Activated CD8-positive, alpha-beta memory T cell treated with anti-CD3 and anti-CD28 coated beads, Interleukin-2, amount 50 U/mL, for 1 hour (primary cell): ENCODE measurements at regions not wholly inside any gene's neighbourhood (a gene's known extent, or its start where the extent isn't known, plus 50 kb on each side); places are given as distances from the start of the nearest gene placed in this dataset.

Experiments used
- DNase-seq: peaks from one replicate; pipeline ENCODE4 v3.0.0-alpha.2; 2020; ENCODE audit errors: extremely low read depth

DNA sequence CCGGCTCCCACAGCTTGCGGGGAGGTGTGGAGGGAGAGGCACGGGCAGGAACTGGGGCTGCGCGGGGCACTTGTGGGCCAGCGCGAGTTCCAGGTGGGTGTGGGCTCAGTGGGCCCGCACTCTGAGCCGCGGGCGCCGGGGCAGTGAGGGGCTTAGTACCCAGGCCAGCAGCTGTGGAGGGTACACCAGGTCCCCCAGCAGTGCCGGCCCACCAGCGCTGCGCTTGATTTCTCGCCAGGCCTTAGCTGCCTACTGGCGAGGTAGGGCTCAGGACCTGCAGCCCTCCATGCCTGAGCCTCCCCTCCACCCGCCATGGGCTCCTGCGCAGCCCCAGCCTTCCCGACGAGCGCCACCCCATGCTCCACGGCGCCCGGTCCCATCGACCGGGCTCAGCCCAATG lies 337.9 kb upstream of the ACVR2A start:
- no peak for DNase-seq

DNA sequence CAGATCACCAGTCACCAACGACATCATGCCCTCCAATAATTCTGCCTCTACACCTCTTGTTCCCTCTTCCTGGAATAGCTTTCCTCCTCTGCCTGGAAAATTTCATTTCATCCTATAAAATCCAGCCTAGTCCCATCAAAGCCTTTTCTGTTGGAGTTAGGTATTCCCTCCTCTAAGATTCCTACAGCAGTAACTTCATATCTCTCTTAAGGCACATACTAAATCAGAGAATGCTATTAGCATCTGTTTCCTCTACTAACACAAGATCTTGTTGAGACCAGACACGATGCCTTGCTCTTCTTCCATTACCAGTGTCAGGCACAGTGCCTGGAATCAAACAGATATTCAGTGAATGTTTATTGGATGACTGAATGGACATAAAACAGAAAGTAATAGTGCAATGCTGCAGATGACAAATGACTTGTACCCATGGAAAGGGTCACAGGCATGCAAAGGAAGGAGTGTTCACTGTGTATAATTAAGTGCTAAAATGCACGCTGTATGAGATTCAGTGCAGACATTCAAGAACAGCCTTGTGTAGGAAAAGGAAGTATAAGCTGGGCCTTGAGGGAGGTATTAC lies 342.0 kb upstream of the ACVR2A start:
- DNase-seq, result no peak

DNA sequence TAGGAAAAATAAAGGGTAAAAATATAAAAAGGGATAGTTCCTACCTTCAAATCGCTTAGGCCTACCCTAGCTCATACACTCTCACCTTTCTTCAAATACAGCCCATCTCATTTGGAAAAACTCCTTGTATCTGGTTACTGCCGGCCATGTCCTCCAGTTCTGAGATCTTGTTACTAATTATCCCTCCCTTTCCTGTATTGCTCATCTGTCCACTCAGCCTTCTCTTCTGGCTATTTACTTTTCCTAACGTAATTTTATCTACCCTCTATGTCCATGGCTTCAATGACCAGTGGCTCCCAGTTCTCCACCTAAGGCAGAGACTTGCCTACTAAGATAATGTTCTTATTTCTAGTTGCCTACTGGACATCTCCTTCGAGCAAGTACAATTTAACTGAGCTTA lies 342.9 kb upstream of the ACVR2A start:
- DNase-seq, result no peak

DNA sequence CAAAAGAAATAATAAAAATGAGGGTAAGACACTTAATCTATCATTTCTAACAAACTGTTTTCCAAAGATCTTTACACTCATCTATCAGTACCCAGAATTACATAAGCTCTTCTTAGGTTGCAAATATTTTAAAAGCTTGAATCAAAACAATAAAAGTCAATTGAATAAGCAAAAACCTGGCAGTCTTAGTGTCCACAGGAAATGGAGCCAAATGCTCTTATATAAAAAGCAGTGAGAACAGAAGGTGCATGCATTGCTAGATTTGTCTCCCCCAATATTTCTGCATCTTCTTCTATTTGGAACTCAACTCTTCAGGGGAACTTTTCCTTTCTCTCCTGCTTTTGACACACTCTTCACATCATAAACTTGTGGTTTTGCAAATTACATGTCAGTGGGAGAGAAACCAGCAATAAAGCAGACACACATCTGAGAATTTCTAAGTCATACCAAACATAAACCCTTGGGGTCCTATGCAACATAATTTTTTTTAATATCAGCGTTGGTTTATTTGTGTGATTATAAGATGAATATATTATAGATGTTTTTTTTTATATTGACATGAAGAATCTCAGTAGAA lies 343.9 kb upstream of the ACVR2A start:
- no peak for DNase-seq

DNA sequence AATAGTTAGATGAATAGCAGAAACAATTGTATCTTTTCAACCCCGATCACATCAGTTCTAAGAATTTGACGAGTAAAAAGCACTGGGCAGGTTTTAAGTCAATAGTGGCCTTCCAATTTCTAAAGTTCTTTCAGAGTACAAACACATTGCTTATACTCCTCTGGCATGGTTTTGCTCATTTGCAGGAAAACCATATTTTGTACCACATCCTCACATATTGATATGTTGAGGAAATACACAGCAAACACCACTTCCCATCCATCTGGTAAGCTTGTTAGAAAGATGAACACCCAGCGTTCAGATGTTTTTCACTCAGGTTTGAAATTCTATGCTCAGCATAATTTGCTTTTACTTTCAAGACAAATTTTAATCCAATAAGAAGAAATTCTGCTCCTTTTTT lies 344.6 kb upstream of the ACVR2A start:
- DNase-seq, result no peak

DNA sequence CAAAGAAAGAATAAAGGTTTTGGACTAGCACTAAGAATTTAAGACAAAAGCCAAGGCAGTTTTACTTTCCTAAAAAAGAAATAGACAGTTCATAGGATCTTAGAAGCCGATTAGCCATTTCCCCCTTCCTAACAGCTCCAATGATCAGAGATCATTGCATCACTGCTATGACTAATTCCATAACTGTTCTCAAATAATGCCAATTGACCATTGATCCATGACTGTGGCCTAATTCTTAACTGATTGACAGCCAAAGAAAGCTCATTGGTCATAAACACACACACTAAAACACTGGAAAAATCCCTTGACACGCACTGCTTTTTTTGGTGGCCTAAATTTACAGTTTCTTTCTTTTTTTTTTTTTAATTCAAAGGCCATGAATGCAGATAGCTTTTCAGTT lies 345.0 kb upstream of the ACVR2A start:
- DNase-seq, result no peak

DNA sequence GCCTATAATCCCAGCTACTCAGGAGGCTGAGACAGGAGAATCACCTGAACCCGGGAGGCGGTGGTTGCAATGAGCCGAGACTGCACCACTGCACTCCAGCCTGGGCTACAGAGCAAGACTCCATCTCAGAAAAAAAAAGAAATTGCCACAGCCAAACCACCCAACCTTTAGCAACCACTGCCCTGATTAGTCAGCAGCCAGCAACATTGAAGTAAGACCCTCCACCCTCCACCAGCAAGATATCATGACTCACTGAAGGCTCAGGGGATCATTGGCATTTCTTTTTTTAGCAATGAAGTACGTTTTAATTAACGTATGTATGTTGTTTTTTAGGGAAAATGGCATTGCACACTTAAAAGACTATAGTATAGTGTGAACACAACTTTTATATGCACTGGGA lies 349.1 kb upstream of the ACVR2A start:
- DNase-seq, result no peak

DNA sequence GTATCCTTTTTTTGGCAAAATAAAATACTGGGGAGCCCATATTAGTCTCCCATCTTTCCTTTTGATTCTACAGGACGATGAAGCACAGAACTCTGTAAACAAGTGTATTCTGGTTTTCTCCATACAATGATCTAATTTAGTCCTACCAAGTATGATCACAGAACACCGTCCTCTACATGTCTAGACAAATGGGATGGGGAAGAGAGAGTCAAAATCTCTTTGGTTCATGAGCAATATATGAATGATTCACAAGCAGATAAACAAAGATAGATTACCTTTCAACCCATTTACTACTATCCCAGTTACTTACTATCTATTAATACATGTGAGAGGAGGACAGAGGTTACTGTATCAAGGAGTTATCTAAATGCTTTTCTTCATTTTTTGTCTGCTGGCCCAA lies 352.4 kb upstream of the ACVR2A start:
- no peak for DNase-seq

DNA sequence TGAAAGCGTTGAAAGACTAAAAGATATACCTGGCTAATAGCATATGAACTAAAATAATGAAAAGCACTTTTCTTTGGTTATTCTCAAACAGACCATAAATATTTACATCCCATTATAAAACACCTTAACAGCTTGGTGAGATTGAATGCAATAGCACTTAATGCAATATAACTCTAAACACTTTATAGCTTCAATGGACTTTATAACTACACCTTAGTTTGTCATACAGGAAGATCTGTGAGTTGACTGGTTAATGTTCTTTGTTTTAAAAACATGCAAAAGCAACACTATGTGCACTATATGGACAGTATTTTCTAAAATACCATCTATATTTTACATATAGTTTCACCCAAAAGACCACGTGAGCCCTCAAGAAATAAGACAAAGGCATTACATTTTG lies 353.3 kb upstream of the ACVR2A start:
- no peak for DNase-seq

DNA sequence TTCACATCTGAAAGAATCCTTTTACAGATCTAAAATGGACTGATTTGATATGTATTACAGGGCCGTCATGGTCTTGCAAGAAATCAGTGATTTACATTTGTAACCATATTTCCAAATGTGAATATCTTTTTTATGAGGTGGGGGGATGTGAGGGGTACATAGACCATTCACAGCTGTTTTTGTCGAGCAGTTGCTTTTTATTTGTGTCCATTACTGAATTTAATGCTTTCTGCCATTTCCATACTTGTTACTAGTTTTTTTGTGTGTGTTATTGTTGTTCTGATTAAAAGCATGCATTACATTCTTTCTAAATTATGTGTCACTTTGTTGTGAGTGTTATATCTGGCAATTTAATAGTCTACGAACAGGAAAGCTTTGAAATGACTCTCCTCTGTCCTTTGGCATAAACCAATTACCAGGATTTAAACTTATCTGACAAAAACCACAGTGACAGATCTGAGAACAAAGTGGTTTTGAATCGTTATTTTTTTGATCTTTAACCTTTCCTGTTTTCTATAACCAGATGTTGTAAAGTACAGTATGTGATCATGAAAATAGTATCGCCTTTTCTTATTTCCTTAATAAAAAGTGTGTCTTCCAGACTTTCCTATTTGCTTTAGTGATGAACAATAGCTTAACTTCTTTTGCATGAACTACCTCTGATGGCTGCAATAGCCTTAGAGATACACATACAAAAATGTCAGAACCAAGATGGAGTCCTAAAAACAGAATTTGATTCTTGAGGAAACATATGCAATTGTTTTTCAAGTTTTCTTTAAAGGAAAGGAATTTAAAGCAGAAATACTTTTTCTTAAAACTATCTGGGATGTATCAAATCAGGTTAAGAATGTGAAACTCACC lies 354.2 kb upstream of the ACVR2A start:
- no peak for DNase-seq

DNA sequence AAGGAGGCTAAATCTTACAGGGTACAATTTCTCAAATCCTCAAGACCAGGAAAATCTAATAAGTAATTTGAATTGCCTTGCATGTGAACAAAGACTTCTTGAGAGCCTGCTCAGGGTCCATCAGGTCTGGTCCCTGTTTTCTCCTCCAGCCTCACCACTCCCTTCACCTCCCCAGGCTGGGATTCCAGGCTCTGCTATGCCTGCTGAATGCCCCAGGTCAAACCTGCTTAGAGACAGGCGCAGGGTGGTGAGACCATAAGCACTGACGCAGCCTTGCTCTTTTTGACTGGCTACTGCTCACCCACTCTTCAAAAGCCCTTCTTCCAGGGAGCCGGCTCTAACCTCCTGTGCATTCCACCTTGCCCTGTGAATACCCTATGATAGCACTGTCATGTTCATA lies 356.4 kb upstream of the ACVR2A start:
- no peak for DNase-seq

DNA sequence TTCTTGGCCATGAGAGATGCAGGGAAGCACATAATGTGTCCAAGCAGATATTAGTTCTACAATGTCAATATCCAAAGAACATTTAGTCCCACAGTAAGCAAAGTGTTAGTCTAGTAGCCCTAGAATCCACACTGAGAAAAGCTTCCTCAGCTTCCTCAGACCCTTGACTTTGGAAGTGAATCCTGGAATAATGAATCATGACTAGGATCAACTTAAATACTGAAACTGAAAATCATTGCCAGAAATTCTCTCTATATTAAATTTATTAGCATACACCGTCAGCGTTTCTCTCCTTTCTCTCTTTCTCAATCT lies 356.9 kb upstream of the ACVR2A start:
- DNase-seq, result no peak

DNA sequence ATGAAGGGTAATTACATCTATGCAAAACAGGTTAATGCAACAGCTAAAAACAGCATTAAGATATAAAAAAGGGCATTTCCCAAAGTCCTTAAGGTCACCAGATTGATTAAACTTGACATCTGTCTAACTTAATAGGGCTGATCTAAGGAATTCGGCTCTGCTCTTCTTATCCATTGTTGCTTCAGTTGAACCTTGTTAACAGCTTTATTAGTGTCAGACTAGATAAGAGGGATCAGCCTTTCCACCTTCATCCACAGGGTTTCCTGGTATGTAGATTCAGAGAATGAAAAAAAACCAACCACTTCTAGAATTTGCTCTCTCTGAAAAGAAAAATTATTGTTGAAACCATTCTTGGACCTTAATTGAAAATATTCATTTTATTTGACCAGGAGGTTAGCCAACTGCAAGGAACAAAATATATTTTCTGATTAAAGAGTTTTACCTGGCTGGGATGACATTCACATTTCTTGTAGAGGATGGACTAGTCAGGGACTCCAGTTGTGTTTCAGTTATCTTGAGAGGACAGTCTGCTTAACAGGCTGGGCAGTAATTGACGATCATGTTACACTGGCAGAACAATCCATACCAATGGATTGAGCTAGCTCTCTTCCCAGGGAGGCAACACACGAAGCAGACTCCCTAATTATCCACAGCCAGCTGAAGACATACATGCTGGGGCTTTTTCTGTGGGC lies 357.4 kb upstream of the ACVR2A start:
- DNase-seq, result no peak

DNA sequence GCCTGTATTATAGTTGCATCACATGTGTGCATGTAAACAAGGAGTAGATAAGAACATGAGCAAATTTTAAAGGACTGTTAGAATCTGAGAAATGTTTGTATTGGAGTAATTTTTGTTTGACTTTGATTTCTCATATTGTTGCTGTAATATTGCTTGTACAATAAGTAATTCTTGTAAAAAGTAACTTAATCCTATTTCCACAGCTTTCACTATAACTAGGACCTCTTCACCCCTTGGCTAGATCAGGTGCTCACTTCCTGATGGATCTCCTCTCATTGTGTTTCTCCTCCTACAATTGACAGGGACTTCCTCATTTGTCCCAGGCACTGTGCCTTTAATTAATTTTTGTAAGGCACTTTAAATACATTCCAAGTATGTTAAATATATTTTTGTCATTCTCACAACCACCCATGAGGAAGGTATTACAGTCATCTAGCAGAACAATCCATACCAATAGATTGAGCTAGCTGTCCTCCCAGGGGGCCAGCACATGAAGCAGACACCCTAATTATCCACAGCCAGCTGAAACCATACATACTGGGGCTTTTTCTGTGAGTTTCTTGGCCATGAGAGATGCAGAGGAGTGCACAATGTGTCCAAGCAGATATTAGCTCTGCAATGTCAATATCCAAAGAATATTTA lies 359.5 kb upstream of the ACVR2A start:
- DNase-seq, result no peak

DNA sequence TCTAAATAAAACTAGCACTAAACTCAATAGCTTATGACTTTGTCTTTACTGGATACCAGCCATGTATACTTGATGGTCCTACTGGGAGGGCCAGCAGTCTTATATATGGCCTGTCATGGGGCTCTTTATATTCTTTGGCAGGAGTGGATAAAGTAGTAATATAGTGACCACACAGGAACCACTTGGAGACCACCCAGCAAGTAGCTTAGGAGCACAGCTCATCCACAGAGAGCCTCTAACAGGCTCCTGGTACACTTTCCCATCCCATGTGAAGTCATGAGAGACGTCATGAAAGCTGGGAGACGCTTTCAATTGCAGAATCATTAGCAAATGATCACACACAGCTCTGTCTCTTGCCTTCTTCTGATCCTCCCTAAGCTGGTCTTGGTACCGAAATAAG lies 360.9 kb upstream of the ACVR2A start:
- no peak for DNase-seq

DNA sequence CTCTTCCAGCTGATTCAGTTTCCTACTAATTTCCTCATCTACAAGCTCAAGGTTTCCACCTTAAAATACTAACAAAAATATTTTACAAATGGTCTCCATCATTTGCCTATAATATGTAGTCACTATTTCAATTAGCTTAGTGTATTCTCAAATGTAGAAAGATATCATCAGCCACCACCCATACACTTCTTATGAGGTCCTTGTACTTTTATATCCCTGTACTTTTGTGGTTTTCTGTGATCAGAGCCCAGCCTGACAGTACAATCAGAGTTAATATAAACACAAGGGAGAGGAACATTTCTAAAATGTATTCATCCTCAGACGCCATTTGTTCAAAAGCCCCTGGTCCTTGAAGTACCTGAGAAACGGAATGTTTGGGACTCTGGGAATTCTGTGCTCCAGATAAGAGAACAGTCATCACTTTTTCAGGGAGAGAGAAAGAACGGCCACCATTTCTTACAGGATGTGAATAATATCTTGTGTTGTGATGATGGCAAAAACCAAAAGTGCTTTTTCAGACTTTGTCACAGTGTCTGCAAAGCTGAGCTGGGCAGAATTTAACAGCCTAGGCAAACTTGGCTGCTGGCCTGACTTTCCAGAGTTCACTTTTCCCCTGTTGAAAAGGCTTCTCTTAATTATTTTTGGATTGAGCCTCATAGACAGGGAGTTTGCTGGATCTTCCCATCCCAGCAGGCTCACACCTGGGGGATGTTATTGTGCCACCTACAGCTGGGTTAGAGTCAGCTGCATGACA lies 361.7 kb upstream of the ACVR2A start:
- DNase-seq, result no peak

DNA sequence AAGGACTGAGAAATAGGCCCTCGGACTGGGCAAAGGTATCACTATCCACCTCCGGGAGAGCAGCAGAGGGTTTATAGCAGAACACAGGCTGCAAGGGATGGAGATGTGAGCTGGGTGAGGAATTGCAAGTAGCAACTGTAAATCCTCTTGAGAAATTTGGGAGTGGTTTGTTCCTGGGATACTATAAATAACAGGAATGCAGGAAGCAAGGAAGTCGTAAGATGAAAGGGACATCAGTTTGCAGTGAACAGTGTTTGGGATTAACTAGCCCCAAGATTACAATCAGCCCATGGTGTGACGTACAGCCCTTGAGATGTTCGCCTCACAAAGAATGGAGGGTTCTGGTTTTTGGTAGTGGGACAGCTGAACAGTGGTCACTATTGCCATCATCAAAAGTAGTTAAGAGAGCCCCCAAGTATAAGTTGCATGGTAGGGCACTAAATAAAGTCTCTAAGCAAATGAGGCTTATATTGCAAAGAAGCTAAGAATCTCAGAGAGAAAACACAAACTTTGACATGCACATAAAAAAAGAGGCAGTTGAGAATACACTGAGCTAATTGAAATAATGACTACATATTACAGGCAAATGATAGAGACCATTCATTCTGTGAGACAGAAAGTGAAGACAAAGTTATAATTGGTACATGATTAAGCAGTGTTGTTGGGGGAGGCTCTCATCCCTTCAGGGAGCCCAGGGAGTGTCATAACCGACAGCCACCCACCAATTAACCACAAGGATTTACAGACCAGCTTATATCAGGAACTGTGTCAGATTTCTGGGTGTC lies 362.5 kb upstream of the ACVR2A start:
- no peak for DNase-seq

DNA sequence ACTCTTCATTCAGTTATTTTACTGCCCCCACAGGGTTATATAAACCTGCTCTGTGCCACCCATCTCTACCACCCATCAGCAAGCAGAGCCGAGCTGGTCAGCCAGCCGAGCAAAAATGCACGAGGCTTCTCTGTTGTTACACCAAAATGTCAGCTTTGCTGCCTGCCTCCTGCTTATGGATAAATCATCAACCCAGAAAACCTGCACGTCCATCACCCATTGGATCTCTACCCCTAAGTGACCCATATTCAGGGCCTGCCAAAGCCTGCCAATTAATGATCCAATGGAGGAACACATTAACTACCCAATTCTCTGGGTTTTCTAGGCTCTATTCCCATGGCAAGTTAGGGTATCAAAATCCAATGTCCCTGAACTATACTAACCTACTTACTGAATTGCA lies 365.5 kb upstream of the ACVR2A start:
- DNase-seq, result no peak

DNA sequence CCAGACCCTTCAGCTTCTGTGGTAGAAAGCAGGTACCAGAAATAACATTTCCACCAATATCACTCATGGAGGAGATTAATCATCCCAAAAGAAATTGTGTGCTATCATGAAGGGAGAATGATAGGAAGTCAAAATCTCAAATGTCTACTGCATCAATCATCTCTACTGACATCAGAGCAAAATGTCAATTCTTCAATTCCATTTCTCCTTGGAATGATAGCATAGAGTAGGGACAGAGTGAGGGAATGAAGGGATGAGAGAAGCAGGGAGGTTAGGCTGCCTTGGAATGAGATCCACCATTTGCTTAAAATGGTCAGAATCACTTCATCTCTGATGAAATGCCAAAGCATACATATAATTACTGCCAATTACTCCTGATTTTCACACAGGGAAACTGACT lies 371.8 kb upstream of the ACVR2A start:
- DNase-seq, result no peak

DNA sequence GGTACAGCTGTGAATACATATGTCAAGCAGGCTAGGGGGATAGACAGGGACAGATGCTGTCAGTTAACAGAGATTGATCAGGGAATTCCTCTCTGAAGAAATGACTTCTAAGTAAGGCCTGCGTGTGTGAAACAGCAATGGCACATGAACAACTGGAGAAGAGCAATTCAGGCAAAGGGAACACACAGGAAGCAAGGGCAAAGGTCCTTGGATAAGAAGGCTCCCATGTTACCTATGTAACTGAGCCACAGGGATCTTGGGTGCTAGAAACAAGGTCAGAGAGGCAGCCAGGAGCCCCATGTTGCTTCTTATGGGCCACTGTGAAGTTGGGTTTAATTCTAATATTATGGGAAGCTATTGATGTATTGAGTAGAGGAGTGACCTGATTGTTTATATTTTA lies 373.7 kb upstream of the ACVR2A start:
- DNase-seq, result no peak

DNA sequence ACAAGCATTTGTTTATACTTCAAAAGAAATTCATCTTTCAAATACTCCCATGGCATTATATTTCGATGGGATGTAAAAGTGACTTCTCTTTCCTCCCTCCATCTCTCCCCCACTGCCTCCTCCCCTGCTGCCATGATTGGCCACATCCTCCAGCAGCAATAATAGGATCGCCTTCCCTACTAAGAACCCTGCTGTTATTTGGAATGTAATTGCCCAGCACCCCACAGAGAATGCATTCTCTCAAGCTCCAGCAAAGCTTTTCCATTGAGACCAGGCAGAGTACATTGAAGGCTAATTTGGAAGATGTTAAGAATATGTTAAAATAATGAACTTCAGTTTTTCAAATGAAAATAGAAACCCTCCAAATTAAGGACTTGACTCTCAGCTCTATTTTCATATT lies 375.4 kb upstream of the ACVR2A start:
- no peak for DNase-seq
